ENCODE measurements at regions not wholly inside any gene's neighbourhood (a gene's known extent, or its start where the extent isn't known, plus 50 kb on each side); places are given as distances from the start of the nearest gene placed in this dataset.
"Not testable (repeated sequence)": the region's sequence is repeated elsewhere in the genome, so short reads cannot be mapped to it uniquely, and the experiment has no call there.

DNA sequence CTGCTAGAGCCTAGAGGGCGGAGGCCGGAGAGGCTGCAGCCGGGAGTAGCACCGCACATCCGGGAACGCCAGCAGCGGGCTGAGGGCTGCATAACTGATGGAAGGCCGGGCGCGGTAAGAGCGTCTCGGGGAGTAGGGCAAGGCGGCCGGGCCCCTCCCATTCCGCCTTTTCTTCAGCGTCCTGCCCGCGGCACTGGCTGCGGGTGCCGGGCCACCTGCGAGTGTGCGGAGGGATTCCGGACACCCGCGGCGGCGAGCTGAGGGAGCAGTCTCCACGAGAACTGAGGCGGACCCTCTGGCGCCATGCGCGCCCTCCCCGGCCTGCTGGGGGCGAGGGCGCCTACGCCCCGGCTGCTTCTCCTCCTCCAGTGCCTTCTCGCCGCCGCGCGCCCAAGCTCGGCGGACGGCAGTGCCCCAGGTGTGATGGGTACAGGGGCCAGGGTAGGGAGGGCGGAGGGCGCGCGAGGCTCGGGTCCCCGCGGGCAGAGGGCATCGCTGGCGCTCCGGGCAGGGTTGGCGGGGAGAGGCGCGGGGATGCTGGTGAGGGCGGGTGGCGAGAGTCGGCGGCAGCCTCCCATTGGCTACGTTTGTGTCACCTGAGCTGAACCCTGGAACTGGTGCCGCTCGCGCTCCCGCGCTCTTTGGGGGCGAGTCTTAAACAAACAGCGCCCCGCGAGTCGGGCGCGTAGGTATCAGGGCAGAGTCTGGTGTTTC lies 334.4 kb downstream of the SRGAP2C start:
- DNase-seq: peak; percentile 96

GRCh38 chr1:121519756-121520286 lies 335.0 kb downstream of the SRGAP2C start:
- not testable (repeated sequence) for DNase-seq

DNA sequence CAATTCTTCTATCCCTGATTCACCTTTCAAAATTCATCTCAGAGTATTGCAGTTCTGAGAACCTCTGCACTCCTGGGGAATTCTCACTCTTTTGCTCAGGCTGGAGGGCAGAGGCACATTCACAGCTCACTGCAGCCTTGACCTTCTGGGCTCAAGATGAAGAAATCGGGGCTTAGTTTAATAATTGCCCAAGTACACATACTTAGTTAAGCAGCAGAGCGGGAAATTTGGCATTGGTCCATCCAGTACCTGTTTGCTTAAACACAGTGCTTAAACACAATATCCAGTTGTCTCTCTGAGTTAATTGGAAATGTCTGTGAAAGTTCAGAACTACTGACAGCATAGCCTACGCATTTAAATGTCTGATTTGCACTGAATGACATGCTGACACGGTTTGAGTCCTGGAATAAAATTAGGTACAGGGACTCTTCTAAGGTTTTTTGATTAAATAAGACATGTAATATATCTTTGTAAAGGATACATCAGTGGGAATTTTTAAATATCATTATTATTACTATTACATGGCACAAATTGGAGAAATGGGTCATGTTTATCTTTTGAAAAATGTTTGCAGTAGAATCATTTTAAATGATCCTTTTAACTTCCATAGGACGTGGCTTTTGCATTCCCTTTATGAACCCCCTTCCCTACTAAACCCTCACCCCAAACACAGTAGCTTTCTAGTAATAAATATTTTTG lies 337.4 kb downstream of the SRGAP2C start:
- DNase-seq: peak; percentile 69

- DNase-seq: not testable (repeated sequence)
Measured at GRCh38 chr1:121523112-121523511, 338.3 kb downstream of the SRGAP2C start.

GRCh38 chr1:121525355-121525754 lies 340.6 kb downstream of the SRGAP2C start:
- no peak for DNase-seq

- not testable (repeated sequence) for DNase-seq
Measured at GRCh38 chr1:121528958-121529357, 344.2 kb downstream of the SRGAP2C start.

GRCh38 chr1:121530026-121530425 lies 345.3 kb downstream of the SRGAP2C start:
- not testable (repeated sequence) for DNase-seq

DNA sequence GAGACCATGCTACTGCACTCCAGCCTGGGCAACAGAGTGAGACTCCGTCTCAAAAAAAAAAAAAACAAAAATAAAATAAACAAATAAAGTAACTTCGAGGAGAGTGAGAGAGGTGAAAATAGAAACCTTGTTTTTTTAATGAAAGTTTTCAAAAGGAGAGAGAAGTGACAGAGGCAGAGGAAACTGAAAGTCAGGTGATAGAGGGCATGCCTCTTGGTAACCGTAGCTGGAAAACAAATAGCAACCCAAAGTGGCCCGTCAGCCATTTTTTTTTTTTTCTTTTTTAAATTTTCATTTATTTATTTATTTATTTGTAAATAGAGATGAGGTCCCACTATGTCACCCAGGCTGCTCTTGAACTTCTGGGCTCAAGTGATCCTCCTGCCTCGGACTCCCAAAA lies 347.0 kb downstream of the SRGAP2C start:
- DNase-seq: not testable (repeated sequence)

GRCh38 chr1:121538148-121538547 lies 353.4 kb downstream of the SRGAP2C start:
- DNase-seq: not testable (repeated sequence)

DNA sequence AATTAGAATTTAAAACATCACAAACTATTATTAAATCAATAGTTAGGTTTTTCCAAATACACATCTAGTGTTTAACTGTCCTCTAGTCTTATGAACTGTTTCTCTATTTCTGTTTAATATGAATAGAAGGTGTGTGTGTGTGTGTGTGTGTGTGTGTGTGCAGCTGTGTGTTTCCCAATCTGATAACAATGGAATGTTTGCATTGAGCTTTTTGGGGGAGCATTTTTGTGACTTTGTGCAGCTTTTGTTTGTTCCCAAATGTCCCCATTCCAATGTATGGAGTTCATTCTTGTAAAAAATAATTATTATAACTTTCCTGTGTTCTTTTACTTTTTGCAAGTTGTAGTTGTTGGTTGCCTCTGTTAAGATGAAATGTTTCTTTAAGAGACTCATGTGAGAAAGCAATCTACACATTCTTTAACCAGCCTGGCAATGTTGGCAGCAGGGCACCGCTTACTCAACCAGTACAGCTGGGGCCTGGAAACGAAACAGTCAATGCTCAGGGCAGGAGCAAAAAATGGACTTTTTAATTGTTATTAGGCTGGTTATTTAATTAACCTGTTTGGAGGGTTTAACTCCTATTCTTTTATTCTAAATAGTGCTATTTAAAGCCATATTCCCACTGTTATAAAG lies 354.3 kb downstream of the SRGAP2C start:
- no peak for DNase-seq

GRCh38 chr1:121543988-121544387 lies 359.2 kb downstream of the SRGAP2C start:
- not testable (repeated sequence) for DNase-seq

- DNase-seq: no peak
Measured at GRCh38 chr1:121544500-121544899, 359.7 kb downstream of the SRGAP2C start.

DNA sequence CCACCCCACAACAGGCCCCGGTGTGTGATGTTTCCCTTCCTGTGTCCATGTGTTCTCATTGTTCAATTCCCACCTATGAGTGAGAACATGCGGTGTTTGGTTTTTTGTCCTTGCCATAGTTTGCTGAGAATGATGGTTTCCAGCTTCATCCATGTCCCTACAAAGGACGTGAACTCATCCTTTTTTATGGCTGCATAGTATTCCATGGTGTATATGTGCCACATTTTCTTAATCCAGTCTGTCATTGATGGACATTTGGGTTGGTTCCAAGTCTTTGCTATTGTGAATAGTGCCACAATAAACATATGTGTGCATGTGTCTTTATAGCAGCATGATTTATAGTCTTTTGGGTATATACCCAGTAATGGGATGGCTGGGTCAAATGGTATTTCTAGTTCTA lies 361.1 kb downstream of the SRGAP2C start:
- not testable (repeated sequence) for DNase-seq

GRCh38 chr1:121546830-121547591 lies 362.2 kb downstream of the SRGAP2C start:
- DNase-seq: no peak

DNA sequence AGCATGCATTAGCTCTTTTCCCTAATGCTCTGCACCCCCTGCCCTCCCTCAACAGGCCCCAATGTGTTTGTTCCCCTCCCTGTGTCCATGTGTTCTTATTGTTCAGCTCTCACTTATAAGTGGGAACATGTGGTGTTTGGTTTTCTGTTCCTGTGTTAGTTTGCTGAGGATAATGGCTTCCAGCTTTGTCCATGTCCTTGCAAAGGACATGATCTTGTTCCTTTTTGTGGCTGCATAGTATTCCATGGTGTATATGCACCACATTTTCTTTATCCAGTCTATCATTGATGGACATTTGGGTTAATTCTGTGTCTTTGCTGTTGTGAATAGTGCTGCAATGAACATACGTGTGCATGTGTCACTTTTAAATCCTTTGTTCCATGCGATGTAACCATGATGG lies 363.0 kb downstream of the SRGAP2C start:
- not testable (repeated sequence) for DNase-seq

GRCh38 chr1:121550817-121551216 lies 366.0 kb downstream of the SRGAP2C start:
- DNase-seq: not testable (repeated sequence)

- not testable (repeated sequence) for DNase-seq
Measured at GRCh38 chr1:121551491-121551890, 366.7 kb downstream of the SRGAP2C start.

DNA sequence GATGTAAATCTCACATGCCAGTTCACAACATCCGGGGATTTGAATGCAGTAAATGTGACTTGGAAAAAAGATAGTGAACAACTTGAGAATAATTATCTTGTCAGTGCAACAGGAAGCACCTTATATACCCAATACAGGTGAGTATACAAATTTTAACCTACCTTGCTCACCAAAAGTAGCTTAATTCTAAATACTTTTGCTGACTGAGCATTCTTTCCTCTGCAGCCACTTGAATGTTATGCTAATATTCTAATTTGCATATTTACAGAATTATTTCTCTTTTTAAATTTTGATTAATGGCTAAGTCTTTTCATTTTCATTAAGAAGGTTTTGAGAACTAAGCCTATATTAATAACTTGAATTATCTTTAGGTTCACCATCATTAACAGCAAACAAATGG lies 371.8 kb downstream of the SRGAP2C start:
- not testable (repeated sequence) for DNase-seq

DNA sequence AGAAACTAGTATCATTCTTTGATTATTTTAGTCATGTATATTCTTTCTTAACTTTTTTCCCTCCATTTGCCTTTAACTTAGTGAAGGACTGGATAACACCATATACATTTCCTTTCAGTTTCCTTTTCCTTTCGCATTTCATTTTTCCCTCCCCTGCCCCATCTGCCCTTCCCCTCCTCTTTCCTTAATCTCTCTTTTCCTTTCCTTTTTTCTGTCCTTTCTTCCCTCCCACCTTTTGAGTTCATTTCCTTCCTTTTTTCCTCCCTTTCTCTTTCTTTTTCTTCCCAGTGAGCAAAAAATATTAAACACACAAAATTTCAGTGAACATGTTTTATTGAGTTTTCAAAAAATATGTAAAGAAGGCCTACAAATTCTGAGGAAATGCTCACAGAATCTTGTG lies 373.3 kb downstream of the SRGAP2C start:
- not testable (repeated sequence) for DNase-seq

DNA sequence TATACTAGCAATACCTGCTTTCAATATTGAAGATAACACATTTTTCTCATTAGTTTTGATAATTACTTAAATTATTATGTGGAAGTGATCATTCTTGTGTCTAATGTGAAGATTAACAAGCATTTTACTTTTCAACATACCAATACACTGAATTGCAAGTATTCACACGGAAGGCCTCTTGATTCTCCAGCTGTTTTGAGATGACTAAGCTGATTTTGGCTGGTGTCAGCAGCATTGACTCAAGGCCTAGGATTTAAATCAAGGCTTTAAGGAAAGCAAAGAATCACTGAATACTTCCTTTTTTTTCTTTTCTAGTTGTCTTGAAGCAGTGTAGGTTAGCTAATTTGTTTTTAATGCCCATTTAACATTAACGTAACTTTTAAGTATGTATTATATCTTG lies 373.7 kb downstream of the SRGAP2C start:
- no peak for DNase-seq

GRCh38 chr1:121566346-121566745 lies 381.6 kb downstream of the SRGAP2C start:
- no peak for DNase-seq

GRCh38 chr1:121569428-121569827 lies 384.7 kb downstream of the SRGAP2C start:
- DNase-seq: no peak

Measured in NCI-H1105 (cell line).